ENCODE measurements at regions not wholly inside any gene's neighbourhood (a gene's known extent, or its start where the extent isn't known, plus 50 kb on each side); places are given as distances from the start of the nearest gene placed in this dataset.

- TF ChIP-seq CTCF (conservative IDR thresholded peaks at IDR 0.05; ENCODE audit: low read length) (no peak), EZH2phosphoT487 (IDR thresholded peaks at IDR 0.05; ENCODE audit: borderline replicate concordance) (no peak)
Measured at GRCh38 chr13:21925720-21926119, 254.8 kb downstream of the FGF9 start.
